GM12878 (cell line): ENCODE measurements at regions not wholly inside any gene's neighbourhood (a gene's known extent, or its start where the extent isn't known, plus 50 kb on each side); places are given as distances from the start of the nearest gene placed in this dataset.

Experiments used
- ATAC-seq: fragments of 200-7000 bp; cut with Tn5 transposase; 3 replicates; pipeline ENCODE4 v1.9.1; 2020; ENCODE audit warnings: mild to moderate bottlenecking, moderate library complexity
- BruUV-seq: library from RNA; stranded (reverse); fragments of 400-500 nt; replicated peaks from 2 replicates; lab custom pipeline; 2021; lab: Mats Ljungman, UMichigan
- CTCF ChIA-PET: fragments of 300-600 bp; sonication (Branson Sonifier 250); formaldehyde crosslinking; extraction: SDS; loops from one replicate; lab custom pipeline; 2021; ENCODE audit warnings: inconsistent platforms; lab: Yijun Ruan, JAX
- POLR2A ChIA-PET: fragments of 350-600 bp; formaldehyde crosslinking; extraction: SDS; loops from one replicate; lab custom pipeline; 2021; ENCODE audit warnings: inconsistent platforms; lab: Charles Lee
- RAD21 ChIA-PET: fragments of 300-600 bp; sonication (Branson Sonifier 250); formaldehyde crosslinking; loops from one replicate; lab custom pipeline; 2023; ENCODE audit warnings: antibody characterized with exemption; ENCODE audit not compliant: unreplicated experiment; lab: Charles Lee
- SMC1A ChIA-PET: fragments of 300-600 bp; sonication (Branson Sonifier 250); formaldehyde crosslinking; loops from one replicate; lab custom pipeline; 2023; ENCODE audit not compliant: unreplicated experiment, uncharacterized antibody; lab: Charles Lee
- DNase-seq: peaks from one replicate; pipeline ENCODE4 v3.0.0-alpha.2; 2011; ENCODE audit warnings: low read depth, low spot score
- FAIRE-seq: peaks from 3 replicates; lab custom pipeline; 2011; peaks lifted over from hg19 to GRCh38; lab: Jason Lieb, UNC
- H2AFZ ChIP-seq: 2 replicates; pipeline ENCODE4 v1.6.0; 2011; ENCODE audit warnings: low read depth, low read length, control low read depth; ENCODE audit not compliant: control insufficient read depth
- H3K27ac ChIP-seq: 2 replicates; pipeline ENCODE4 v1.5.1; 2011; ENCODE audit warnings: control low read depth; ENCODE audit not compliant: control insufficient read depth, insufficient read depth
- H3K27me3 ChIP-seq, 2 experiments: replicated peaks in 1 of 2; 2 replicates each; pipeline versions ENCODE4 v1.6.0 to v1.6.1; 2011; ENCODE audit warnings: low read length in 1 of 2; ENCODE audit not compliant: control insufficient read depth in 2 of 2, insufficient read depth in 2 of 2
- H3K36me3 ChIP-seq, 2 experiments: 2 replicates each; pipeline ENCODE4 v1.5.1; 2011; ENCODE audit warnings: low read length in 1 of 2; ENCODE audit not compliant: control insufficient read depth in 2 of 2, insufficient read depth in 2 of 2
- H3K4me1 ChIP-seq: 2 replicates; pipeline ENCODE4 v1.6.1; 2011; ENCODE audit warnings: mild to moderate bottlenecking, low read length, moderate library complexity, mixed read lengths; ENCODE audit not compliant: control insufficient read depth, insufficient read depth
- H3K4me2 ChIP-seq: 2 replicates; pipeline ENCODE4 v1.6.0; 2011; ENCODE audit warnings: control low read depth; ENCODE audit not compliant: control insufficient read depth, insufficient read depth
- H3K4me3 ChIP-seq: fragments of 200-600 bp; sonication (generic); 2 replicates; pipeline ENCODE4 v1.5.1; 2016
- H3K79me2 ChIP-seq: 2 replicates; pipeline ENCODE4 v1.6.0; 2011; ENCODE audit warnings: low read length; ENCODE audit not compliant: control insufficient read depth, insufficient read depth
- H3K9ac ChIP-seq: 2 replicates; pipeline ENCODE4 v1.8.0; 2011; ENCODE audit warnings: low read length, control low read depth, mixed read lengths; ENCODE audit not compliant: control insufficient read depth, insufficient read depth
- H3K9me3 ChIP-seq: replicated peaks from 3 replicates; pipeline ENCODE4 v1.5.1; 2011; ENCODE audit warnings: mild to moderate bottlenecking, low read length; ENCODE audit not compliant: control insufficient read depth, insufficient read depth
- H4K20me1 ChIP-seq: 2 replicates; pipeline ENCODE4 v1.6.0; 2011; ENCODE audit not compliant: control insufficient read depth, insufficient read depth
- ATF7 ChIP-seq: fragments of 450-650 bp; IDR thresholded peaks from 2 replicates; pipeline ENCODE4 v1.6.1; 2016; ENCODE audit warnings: low read depth, mild to moderate bottlenecking
- BACH1 ChIP-seq: fragments of 450-650 bp; IDR thresholded peaks from 2 replicates; pipeline ENCODE4 v1.6.1; 2017; ENCODE audit warnings: mild to moderate bottlenecking, borderline replicate concordance
- CBX5 ChIP-seq: sonication (generic); IDR thresholded peaks from 2 replicates; pipeline ENCODE4 v1.6.1; 2016; ENCODE audit warnings: low read depth, moderate library complexity, mild to moderate bottlenecking, inconsistent platforms
- CTCF ChIP-seq, 3 experiments: IDR thresholded peaks in 2 of 3; conservative IDR thresholded peaks in 1 of 3; 2 replicates each; pipeline ENCODE4 v1.5.1; 2011; ENCODE audit warnings: low read depth in 3 of 3, low read length in 3 of 3, mild to moderate bottlenecking in 3 of 3, control low read depth in 2 of 3, moderate library complexity in 2 of 3, inconsistent platforms in 1 of 3, mixed read lengths in 1 of 3; ENCODE audit not compliant: control insufficient read depth in 2 of 3, insufficient read depth in 1 of 3; ENCODE audit errors: extremely low read depth in 1 of 3
- GATAD2B ChIP-seq: fragments of 450-650 bp; conservative IDR thresholded peaks from 2 replicates; pipeline ENCODE4 v1.6.1; 2017; ENCODE audit warnings: low read depth, mild to moderate bottlenecking, moderate library complexity
- IKZF2 ChIP-seq, 2 experiments: fragments of 450-650 bp; IDR thresholded peaks; 2 replicates each; pipeline ENCODE4 v1.6.1; 2017; ENCODE audit warnings: mild to moderate bottlenecking in 2 of 2, moderate library complexity in 2 of 2
- KDM1A ChIP-seq: fragments of 200-600 bp; sonication (generic); IDR thresholded peaks from 2 replicates; pipeline ENCODE4 v1.6.1; 2016; ENCODE audit warnings: borderline replicate concordance
- MXI1 ChIP-seq: fragments of 150-350 bp; IDR thresholded peaks from 2 replicates; pipeline ENCODE4 v1.6.1; 2011; ENCODE audit warnings: low read depth, mild to moderate bottlenecking, inconsistent platforms, low read length, improper control_type of control experiment
- NFYB ChIP-seq: IDR thresholded peaks from 2 replicates; pipeline ENCODE4 v1.6.1; 2011; ENCODE audit warnings: low read depth, mild to moderate bottlenecking, low read length, improper control_type of control experiment, moderate library complexity; ENCODE audit not compliant: insufficient read depth
- POLR2AphosphoS2 ChIP-seq: IDR thresholded peaks from 2 replicates; pipeline ENCODE4 v1.6.1; 2011; ENCODE audit warnings: low read depth, mild to moderate bottlenecking, low read length, improper control_type of control experiment, moderate library complexity
- RAD21 ChIP-seq: IDR thresholded peaks from 2 replicates; pipeline ENCODE4 v1.6.1; 2011; ENCODE audit warnings: mild to moderate bottlenecking, low read depth, low read length, moderate library complexity; ENCODE audit not compliant: insufficient read depth
- RB1 ChIP-seq: fragments of 450-650 bp; formaldehyde crosslinking; IDR thresholded peaks from 2 replicates; pipeline ENCODE4 v1.6.1; 2017; ENCODE audit warnings: mild to moderate bottlenecking, borderline replicate concordance
- TAF1 ChIP-seq: IDR thresholded peaks from 2 replicates; pipeline ENCODE4 v1.6.1; 2011; ENCODE audit warnings: mild to moderate bottlenecking, low read depth, low read length, borderline replicate concordance
- WRNIP1 ChIP-seq: IDR thresholded peaks from 2 replicates; pipeline ENCODE4 v1.6.1; 2011; ENCODE audit warnings: low read depth, low read length, improper control_type of control experiment, borderline replicate concordance
- WGBS: methylation state at CpG from one replicate; pipeline ENCODE4 v1.1.6; 2016; ENCODE audit warnings: low lambda C conversion rate; ENCODE audit not compliant: insufficient replicate concordance, insufficient coverage; ENCODE audit errors: missing lambda C conversion rate; 5-methylcytosine and 5-hydroxymethylcytosine counted together
- in situ Hi-C: fragments of 300-500 bp; cut with MboI; formaldehyde crosslinking; loops from 9 replicates; pipeline ENCODE4 v1.14.3; 2018; ENCODE audit warnings: mixed read lengths
- intact Hi-C: fragments of 100-400 bp; cut with micrococcal nuclease; formaldehyde crosslinking; loops from one replicate; pipeline ENCODE4 v1.14.2; 2022; ENCODE audit not compliant: unreplicated experiment
- TF ChIP-seq, protein P1 (sequence below): IDR thresholded peaks from 2 replicates; pipeline ENCODE4 v1.6.1; 2011; ENCODE audit warnings: borderline replicate concordance, low read depth, mild to moderate bottlenecking, moderate library complexity, low read length; ENCODE audit not compliant: insufficient read depth, poor library complexity, severe bottlenecking
- TF ChIP-seq, protein P2 (sequence below): fragments of 450-650 bp; IDR thresholded peaks from 2 replicates; pipeline ENCODE4 v1.6.1; 2014; ENCODE audit warnings: mild to moderate bottlenecking
- TF ChIP-seq, protein P3 (sequence below): IDR thresholded peaks from 2 replicates; pipeline ENCODE4 v1.6.1; 2012; ENCODE audit warnings: low read depth, low read length, improper control_type of control experiment

- no peak for TF ChIP-seq CTCF (IDR thresholded peaks at IDR 0.05 in 2 of 3, conservative IDR thresholded peaks at IDR 0.05 in 1 of 3; ENCODE audit: control insufficient read depth in 2 of 3, extremely low read depth in 1 of 3, insufficient read depth in 1 of 3, low read depth in 3 of 3, low read length in 3 of 3)
Observed at GRCh38 chr3:27585429-27585828, 101.2 kb upstream of the SLC4A7 start (continued).

DNA sequence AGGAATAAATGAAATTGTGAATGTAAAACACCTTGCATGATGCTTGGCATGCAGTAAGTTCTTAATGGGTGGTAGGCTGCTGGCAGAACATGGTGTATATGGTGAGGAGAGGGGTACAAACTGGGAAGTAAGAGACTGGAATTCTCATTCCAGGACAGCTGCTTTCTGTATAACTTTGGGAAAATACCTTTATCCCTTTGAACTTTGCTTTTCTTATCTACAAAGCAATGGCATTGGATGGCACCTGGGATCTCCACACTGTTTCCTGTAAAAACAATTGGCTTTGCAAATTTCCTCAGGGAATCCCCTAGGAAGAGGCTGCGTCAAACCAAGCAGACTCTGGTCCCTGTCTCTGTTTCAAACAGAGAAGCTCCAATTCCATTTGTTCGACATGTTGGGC is 100.7 kb upstream of the SLC4A7 start:
- RAD21 ChIA-PET, result no interaction called here
- CTCF ChIA-PET, result interaction anchor here (0.5 to 0.6 kb wide), 2 partner anchors 11 to 47 kb away, joined by 3 read pairs; no protein-coding TSS in a partner anchor
- Histone ChIP-seq H3K4me2 (no peak overlapping the region), H4K20me1 (no peaks in the 10 kb centered on the region), H3K27me3 (no peaks in the 10 kb centered on the region), H3K4me1 (no peaks in the 10 kb centered on the region), H3K27ac (no peak overlapping the region), H3K9ac (no peak overlapping the region), H2AFZ (no peak overlapping the region), H3K79me2 (no peaks in the 10 kb centered on the region), H3K4me3 (no peak overlapping the region), H3K36me3 (no peaks in the 10 kb centered on the region), H3K9me3 (no peaks in the 10 kb centered on the region)
- FAIRE-seq (no peak), DNase-seq (no peak), ATAC-seq (no peak)
- BruUV-seq, result no TSS peak
- in situ Hi-C loops (no loop called here), intact Hi-C loops (no loop called here)
- 19% methylated on average over 2 of the region's 2 CpGs for WGBS
- POLR2A ChIA-PET, result no interaction called here
- SMC1A ChIA-PET, result no interaction called here
- TF ChIP-seq, protein P1, sequence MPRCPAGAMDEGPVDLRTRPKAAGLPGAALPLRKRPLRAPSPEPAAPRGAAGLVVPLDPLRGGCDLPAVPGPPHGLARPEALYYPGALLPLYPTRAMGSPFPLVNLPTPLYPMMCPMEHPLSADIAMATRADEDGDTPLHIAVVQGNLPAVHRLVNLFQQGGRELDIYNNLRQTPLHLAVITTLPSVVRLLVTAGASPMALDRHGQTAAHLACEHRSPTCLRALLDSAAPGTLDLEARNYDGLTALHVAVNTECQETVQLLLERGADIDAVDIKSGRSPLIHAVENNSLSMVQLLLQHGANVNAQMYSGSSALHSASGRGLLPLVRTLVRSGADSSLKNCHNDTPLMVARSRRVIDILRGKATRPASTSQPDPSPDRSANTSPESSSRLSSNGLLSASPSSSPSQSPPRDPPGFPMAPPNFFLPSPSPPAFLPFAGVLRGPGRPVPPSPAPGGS, result no peak
- TF ChIP-seq CBX5, result no peak
- TF ChIP-seq WRNIP1, result no peak
- TF ChIP-seq ATF7, result no peak
- no peak for TF ChIP-seq RB1
- no peak for TF ChIP-seq IKZF2 (IDR thresholded peaks at IDR 0.05)
- TF ChIP-seq TAF1, result no peak
- no peak for TF ChIP-seq NFYB
- TF ChIP-seq, protein P2, sequence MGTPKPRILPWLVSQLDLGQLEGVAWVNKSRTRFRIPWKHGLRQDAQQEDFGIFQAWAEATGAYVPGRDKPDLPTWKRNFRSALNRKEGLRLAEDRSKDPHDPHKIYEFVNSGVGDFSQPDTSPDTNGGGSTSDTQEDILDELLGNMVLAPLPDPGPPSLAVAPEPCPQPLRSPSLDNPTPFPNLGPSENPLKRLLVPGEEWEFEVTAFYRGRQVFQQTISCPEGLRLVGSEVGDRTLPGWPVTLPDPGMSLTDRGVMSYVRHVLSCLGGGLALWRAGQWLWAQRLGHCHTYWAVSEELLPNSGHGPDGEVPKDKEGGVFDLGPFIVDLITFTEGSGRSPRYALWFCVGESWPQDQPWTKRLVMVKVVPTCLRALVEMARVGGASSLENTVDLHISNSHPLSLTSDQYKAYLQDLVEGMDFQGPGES, result no peak
- no peak for TF ChIP-seq RAD21
- TF ChIP-seq POLR2AphosphoS2, result no peak
- TF ChIP-seq GATAD2B, result no peak
- TF ChIP-seq, protein P3, sequence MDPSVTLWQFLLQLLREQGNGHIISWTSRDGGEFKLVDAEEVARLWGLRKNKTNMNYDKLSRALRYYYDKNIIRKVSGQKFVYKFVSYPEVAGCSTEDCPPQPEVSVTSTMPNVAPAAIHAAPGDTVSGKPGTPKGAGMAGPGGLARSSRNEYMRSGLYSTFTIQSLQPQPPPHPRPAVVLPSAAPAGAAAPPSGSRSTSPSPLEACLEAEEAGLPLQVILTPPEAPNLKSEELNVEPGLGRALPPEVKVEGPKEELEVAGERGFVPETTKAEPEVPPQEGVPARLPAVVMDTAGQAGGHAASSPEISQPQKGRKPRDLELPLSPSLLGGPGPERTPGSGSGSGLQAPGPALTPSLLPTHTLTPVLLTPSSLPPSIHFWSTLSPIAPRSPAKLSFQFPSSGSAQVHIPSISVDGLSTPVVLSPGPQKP, result no peak
- no peak for TF ChIP-seq BACH1
- no peak for TF ChIP-seq KDM1A
- TF ChIP-seq MXI1, result no peak
